Panc1 (cell line): ENCODE measurements at regions not wholly inside any gene's neighbourhood (a gene's known extent, or its start where the extent isn't known, plus 50 kb on each side); places are given as distances from the start of the nearest gene placed in this dataset.

ENCODE experiments used
- CTCF ChIP-seq: fragments of 450-650 bp; IDR thresholded peaks from 2 replicates; pipeline ENCODE4 v1.5.1; 2017; ENCODE audit warnings: mild to moderate bottlenecking
- POLR2AphosphoS5 ChIP-seq: IDR thresholded peaks from 2 replicates; pipeline ENCODE4 v1.6.1; 2012; ENCODE audit warnings: mild to moderate bottlenecking, low read depth, low read length, moderate library complexity

GRCh38 chr14:56412468-56413434, 166.8 kb upstream of the TMEM260 start:
- TF ChIP-seq CTCF: no peak
- no peak for TF ChIP-seq POLR2AphosphoS5
